Testis (tissue), 2 donors: ENCODE measurements at regions not wholly inside any gene's neighbourhood (a gene's known extent, or its start where the extent isn't known, plus 50 kb on each side); places are given as distances from the start of the nearest gene placed in this dataset.
A peak's percentile ranks its signal among the peaks of the same experiment; 100 is the strongest.

Source experiments
- DNase-seq: peaks from one replicate; pipeline ENCODE4 v3.0.0-alpha.2; 2019
- H3K27ac ChIP-seq, 2 donors: fragments of 200-600 bp; sonication (generic); one replicate each; pipeline ENCODE4 v1.5.1; 2019
- H3K27me3 ChIP-seq: fragments of 200-600 bp; sonication (generic); one replicate; pipeline ENCODE4 v1.5.1; 2019
- H3K36me3 ChIP-seq: fragments of 200-600 bp; sonication (generic); one replicate; pipeline ENCODE4 v1.5.1; 2017; ENCODE audit warnings: low read depth; ENCODE audit errors: missing control alignments
- H3K4me1 ChIP-seq: fragments of 200-600 bp; sonication (generic); one replicate; pipeline ENCODE4 v1.5.1; 2019
- H3K4me3 ChIP-seq, 2 donors: fragments of 200-600 bp; sonication (generic); one replicate each; pipeline ENCODE4 v1.5.1; 2017 to 2019
- H3K9me3 ChIP-seq: fragments of 200-600 bp; sonication (generic); one replicate; pipeline ENCODE4 v1.5.1; 2017
- POLR2A ChIP-seq: fragments of 450-650 bp; IDR thresholded peaks from one replicate; pipeline ENCODE4 v1.6.1; 2017; ENCODE audit warnings: antibody characterized with exemption, mild to moderate bottlenecking, moderate library complexity
- WGBS, 2 donors: methylation state at CpG; one replicate each; pipeline ENCODE4 v1.1.5; 2018; 5-methylcytosine and 5-hydroxymethylcytosine counted together
- intact Hi-C: fragments of 100-400 bp; cut with DNase I; formaldehyde crosslinking; loops from one replicate; pipeline ENCODE4 v1.15.1; 2023; ENCODE audit warnings: low total_unique reads
- TF ChIP-seq, protein P1 (sequence below), 3 experiments: fragments of 450-650 bp in 2 of 3; fragments of 200-600 bp in 1 of 3; sonication (generic) in 1 of 3; IDR thresholded peaks; one replicate each; pipeline ENCODE4 v1.5.1; 2016 to 2019; ENCODE audit warnings: antibody characterized with exemption in 3 of 3, mild to moderate bottlenecking in 2 of 3, moderate library complexity in 1 of 3

DNA sequence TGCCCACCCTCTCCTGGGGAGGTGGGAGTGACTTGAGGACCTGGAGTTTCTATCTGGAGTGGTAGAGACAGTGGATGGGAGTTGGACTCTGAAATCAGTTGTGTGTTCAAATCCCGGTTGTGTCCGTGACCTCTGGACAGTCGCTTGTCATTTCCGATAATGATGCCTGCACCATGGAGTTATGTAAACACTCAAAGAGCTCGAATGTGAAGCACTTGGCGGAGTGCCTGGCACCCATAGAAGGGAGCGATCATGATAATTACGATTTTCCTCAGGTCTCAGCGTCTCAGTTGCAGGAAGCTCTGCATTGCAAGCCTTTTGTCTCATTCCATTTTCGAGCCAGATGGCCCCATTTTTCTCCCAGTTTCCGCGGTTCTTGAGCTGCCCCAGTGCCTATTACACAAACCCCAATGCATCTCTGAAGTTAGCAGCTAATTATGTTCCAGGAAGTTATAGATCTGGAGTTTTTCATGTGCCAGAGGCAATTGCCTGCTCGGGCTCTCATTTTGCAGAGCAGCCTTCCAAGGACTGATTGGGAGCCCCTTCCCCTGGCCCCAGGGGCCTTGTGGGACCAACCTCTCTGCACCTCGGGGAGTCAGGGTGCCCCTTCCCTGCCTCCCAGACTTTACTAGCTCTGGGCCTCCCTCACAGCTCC, 175.5 kb upstream of the MVB12B start:
- Histone ChIP-seq H3K27ac (no peak overlapping the region), H3K4me1 (no peaks in the 10 kb centered on the region), H3K9me3 (no peaks in the 10 kb centered on the region), H3K36me3 (no peaks in the 10 kb centered on the region), H3K4me3 (no peak overlapping the region), H3K27me3 (no peaks in the 10 kb centered on the region)
- peak; percentile 11 for DNase-seq
- intact Hi-C loops: no loop called here
- WGBS, 2 donors: 51 to 52% methylated on average over 13 to 14 of the region's 14 CpGs
- no peak for TF ChIP-seq POLR2A
- TF ChIP-seq, protein P1, sequence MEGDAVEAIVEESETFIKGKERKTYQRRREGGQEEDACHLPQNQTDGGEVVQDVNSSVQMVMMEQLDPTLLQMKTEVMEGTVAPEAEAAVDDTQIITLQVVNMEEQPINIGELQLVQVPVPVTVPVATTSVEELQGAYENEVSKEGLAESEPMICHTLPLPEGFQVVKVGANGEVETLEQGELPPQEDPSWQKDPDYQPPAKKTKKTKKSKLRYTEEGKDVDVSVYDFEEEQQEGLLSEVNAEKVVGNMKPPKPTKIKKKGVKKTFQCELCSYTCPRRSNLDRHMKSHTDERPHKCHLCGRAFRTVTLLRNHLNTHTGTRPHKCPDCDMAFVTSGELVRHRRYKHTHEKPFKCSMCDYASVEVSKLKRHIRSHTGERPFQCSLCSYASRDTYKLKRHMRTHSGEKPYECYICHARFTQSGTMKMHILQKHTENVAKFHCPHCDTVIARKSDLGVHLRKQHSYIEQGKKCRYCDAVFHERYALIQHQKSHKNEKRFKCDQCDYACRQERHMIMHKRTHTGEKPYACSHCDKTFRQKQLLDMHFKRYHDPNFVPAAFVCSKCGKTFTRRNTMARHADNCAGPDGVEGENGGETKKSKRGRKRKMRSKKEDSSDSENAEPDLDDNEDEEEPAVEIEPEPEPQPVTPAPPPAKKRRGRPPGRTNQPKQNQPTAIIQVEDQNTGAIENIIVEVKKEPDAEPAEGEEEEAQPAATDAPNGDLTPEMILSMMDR (IDR thresholded peaks at IDR 0.05): no peak

DNA sequence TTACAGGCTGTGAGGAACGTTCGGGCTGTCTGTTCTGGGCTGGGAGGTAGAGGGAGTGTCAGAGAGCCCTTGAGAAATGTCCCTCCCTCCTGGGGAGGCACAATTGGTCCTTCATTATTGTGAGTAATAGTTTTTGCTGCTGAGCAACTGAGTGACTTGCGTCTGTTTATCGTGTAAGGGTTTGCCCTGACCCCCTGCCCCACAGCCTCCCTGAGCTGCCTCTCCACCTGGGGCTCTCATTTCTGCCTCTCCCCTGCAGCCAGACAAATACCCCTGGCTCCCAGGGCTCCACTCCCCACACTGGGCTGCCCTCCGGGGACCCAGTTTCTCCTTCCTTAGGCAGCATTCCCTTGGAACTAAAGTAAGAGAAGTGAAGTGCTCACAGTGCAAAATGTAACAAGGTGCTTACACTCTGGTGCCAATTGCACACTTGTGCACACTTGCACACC, 174.9 kb upstream of the MVB12B start:
- no peak overlapping the region for H3K27ac ChIP-seq
- no peaks in the 10 kb centered on the region for H3K27me3 ChIP-seq
- H3K4me1 ChIP-seq: no peaks in the 10 kb centered on the region
- no peaks in the 10 kb centered on the region for H3K36me3 ChIP-seq
- intact Hi-C loops: no loop called here
- no peak overlapping the region for H3K4me3 ChIP-seq
- TF ChIP-seq, protein P1 (IDR thresholded peaks at IDR 0.05): no peak
- no peak for TF ChIP-seq POLR2A
- 29 to 31% methylated on average over 5 of the region's 5 CpGs for WGBS, 2 donors
- no peaks in the 10 kb centered on the region for H3K9me3 ChIP-seq
- DNase-seq: peak; percentile 13

DNA sequence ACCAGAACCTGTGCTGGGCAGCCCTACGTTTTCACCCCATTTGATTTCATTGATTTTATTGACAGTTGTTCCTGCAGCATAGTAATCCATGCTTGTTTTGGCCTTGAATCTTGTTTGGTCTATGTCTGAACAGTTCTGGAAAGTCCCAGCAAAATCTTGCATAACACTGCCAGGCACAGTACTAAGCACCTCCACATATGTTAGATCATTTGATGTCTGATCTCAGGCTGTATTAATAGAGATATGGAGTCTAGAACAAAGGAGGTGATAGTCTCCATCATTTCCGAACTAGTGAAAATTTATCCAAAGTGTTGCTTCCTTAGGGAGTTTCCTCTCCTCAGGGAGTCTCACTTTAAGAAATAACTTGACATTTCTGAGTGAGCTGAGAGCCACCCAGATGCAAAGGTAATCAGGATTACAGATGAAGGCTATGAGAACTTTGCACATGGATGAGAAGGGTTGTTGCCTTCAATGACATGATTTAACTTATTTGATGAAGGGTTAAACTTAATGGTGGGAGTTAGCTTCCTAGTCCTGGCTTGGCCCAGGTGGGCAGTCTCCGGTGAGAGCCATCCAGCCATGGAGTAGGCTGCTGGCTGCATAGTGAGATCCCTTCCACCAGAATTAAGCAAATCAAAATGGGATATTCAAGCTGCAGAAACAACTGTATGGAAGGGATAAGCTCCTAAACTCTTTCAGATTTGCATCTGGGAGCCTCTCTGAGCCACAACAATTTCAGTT, 173.8 kb upstream of the MVB12B start:
- H3K27me3 ChIP-seq: no peaks in the 10 kb centered on the region
- no peak for TF ChIP-seq POLR2A
- TF ChIP-seq, protein P1 (IDR thresholded peaks at IDR 0.05): no peak
- no peaks in the 10 kb centered on the region for H3K9me3 ChIP-seq
- intact Hi-C loops: no loop called here
- H3K4me1 ChIP-seq: peaks cover 3% of the 10 kb centered on the region
- 84 to 87% methylated on average over 3 of the region's 3 CpGs for WGBS, 2 donors
- H3K27ac ChIP-seq: no peak overlapping the region
- no peak overlapping the region for H3K4me3 ChIP-seq
- H3K36me3 ChIP-seq: no peaks in the 10 kb centered on the region
- no peak for DNase-seq

DNA sequence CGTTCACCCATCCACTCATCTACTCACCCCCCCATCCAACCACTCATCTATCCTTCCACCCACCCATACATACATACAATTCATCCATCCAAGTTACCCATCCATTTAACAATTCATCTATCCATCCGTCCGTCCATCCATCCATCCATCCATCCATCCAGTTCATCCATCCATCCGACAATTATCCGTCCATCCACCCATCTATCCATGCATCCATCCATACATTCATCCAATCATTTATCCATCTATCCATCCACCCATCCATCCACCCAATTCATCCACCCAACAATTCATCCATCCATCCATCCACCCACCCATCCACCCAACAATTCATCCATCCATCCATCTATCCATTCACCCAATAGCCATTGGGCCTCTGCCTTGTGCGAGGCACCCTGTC, 173.2 kb upstream of the MVB12B start:
- TF ChIP-seq POLR2A: no peak
- TF ChIP-seq, protein P1 (IDR thresholded peaks at IDR 0.05): no peak
- WGBS, 2 donors: 67 to 73% methylated on average over 6 of the region's 6 CpGs
- DNase-seq: no peak
- no peaks in the 10 kb centered on the region for H3K36me3 ChIP-seq
- no peak overlapping the region for H3K27ac ChIP-seq
- H3K4me1 ChIP-seq: peaks cover 3% of the 10 kb centered on the region
- intact Hi-C loops: no loop called here
- H3K27me3 ChIP-seq: no peaks in the 10 kb centered on the region
- H3K4me3 ChIP-seq: no peak overlapping the region
- no peaks in the 10 kb centered on the region for H3K9me3 ChIP-seq
